GM13976 (cell line): ENCODE measurements at regions not wholly inside any gene's neighbourhood (a gene's known extent, or its start where the extent isn't known, plus 50 kb on each side); places are given as distances from the start of the nearest gene placed in this dataset.

Source experiments
- DNase-seq: peaks from one replicate; pipeline ENCODE4 v3.0.0; 2012; ENCODE audit warnings: low spot score
- in situ Hi-C: fragments of 300-500 bp; cut with MboI; formaldehyde crosslinking; loops from one replicate; pipeline ENCODE4 v1.12.0; 2022; ENCODE audit warnings: low sequenced_read_pairs, mixed read lengths, inconsistent platforms; ENCODE audit not compliant: unreplicated experiment
- TF ChIP-seq, protein P1 (sequence below): IDR thresholded peaks from 2 replicates; pipeline ENCODE4 v1.5.1; 2012; ENCODE audit warnings: borderline replicate concordance, mild to moderate bottlenecking; ENCODE audit not compliant: insufficient read depth; ENCODE audit errors: extremely low read depth, missing control alignments, control extremely low read depth

DNA sequence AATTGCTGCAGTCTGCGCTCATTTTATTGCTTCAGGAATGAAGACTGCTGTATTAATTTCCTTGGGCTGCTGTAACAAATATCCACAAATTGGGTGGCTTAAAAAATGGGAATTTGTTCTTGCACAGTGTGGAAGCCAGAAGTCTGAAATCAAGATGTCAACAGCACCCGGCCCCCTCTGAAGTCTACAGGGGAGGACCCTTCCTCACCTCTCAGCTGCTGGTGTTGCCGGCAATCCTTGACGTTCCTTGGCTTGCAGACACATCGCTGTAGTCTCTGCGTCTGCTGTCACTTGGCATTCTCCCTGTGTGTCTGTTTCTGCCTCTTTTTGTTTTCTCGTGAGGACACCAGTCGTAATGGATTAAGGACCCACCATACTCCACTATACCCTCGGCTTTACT is 166.2 kb downstream of the PTPN20 start:
- TF ChIP-seq, protein P1, sequence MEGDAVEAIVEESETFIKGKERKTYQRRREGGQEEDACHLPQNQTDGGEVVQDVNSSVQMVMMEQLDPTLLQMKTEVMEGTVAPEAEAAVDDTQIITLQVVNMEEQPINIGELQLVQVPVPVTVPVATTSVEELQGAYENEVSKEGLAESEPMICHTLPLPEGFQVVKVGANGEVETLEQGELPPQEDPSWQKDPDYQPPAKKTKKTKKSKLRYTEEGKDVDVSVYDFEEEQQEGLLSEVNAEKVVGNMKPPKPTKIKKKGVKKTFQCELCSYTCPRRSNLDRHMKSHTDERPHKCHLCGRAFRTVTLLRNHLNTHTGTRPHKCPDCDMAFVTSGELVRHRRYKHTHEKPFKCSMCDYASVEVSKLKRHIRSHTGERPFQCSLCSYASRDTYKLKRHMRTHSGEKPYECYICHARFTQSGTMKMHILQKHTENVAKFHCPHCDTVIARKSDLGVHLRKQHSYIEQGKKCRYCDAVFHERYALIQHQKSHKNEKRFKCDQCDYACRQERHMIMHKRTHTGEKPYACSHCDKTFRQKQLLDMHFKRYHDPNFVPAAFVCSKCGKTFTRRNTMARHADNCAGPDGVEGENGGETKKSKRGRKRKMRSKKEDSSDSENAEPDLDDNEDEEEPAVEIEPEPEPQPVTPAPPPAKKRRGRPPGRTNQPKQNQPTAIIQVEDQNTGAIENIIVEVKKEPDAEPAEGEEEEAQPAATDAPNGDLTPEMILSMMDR, result no peak
- no peak for DNase-seq
- in situ Hi-C loops, result no loop called here

DNA sequence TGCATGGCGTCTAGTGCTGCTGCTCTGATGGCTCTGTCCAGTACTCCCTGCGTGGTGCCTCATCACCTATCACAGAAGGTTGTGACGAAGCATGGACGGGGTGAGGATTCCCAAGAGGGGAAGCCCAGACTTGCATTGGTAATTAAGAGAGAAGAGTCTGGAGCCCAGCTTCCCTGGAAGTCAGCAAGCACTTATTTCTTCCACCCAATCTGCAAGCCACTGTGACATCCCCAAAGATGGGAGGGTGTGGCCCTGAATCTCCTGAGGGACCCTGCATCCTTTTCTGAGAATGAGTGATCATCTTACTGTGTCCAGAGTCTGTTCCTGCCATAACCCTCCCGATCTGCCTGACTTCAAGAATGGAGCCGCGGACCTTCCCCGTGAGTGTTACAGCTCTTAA is 166.7 kb downstream of the PTPN20 start:
- TF ChIP-seq, protein P1, result no peak
- in situ Hi-C loops, result no loop called here
- DNase-seq, result no peak

DNA sequence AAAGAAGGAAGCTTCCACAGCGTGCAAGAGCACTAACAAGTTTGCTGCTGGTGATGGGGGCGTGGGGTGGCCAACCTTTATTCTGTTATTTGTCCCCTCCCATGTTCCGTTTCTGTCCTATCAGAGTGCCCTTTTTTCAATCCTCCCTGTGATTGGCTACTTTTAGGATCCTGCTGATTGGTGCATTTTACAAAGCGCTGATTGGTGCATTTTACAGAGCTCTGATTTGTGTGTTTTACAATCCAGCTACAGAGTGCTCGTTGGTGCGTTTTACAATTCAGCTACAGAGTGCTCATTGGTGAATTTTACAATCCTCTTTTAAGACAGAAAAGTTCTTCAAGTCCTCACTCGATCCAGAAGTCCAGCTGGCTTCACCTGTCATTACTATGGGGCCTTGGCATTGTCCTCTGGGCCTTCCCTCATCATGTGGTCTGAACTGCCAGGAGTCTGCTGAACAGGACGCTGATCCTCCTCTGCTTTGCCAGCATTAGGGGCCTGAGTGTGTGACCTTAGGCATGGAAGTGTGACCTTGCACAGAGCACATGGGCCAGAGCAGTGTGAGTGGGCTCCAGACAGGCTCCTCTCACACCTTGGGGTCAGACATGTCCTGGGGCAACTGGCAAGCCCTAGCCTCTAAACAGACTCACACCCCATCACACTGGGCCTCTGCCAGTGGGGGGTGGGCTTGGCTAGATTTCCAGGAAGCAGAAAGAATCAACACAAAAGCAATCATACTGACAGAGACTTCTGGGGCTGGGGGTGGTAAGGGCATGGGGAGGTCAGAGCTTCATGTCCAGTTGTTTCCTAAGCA is 167.4 kb downstream of the PTPN20 start:
- TF ChIP-seq, protein P1, result no peak
- no peak for DNase-seq
- in situ Hi-C loops, result no loop called here

DNA sequence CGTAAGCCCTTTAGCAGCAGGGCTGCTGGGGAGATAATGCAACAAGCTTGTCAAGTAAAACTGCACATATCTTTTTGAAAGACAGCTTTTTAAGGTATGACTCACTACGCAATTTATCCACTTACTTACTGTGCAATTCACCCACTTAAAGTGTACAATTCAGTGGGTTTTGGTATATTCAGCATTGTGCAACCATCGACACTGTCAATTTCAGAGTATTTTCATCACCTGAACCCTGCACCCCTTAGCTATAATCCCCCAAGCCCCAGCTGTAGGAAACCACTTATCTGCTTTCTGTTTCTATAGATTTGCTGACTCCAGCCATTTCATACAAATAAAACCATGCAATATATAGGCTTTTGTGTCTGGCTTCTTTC is 168.0 kb downstream of the PTPN20 start:
- TF ChIP-seq, protein P1, result no peak
- in situ Hi-C loops, result no loop called here
- DNase-seq, result no peak

DNA sequence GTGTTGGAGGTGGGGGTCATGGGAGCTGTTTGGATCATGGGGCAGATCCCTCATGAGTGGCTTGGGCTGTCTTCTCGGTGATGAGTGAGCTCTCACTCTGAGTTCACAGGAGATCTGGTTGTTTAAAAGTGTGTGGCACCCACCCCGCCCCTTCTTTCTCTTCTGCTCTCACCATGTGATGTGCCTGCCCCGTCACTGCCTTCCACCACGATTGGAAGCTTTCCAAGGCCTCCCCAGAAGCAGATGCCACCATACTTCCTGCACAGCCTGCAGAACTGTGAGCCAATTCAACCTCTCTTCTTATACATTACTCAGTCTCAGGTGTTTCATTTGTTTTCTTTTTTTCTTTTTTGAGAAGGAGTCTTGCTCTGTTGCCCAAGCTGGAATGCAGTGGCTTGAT is 170.0 kb downstream of the PTPN20 start:
- in situ Hi-C loops, result no loop called here
- TF ChIP-seq, protein P1, result no peak
- no peak for DNase-seq

DNA sequence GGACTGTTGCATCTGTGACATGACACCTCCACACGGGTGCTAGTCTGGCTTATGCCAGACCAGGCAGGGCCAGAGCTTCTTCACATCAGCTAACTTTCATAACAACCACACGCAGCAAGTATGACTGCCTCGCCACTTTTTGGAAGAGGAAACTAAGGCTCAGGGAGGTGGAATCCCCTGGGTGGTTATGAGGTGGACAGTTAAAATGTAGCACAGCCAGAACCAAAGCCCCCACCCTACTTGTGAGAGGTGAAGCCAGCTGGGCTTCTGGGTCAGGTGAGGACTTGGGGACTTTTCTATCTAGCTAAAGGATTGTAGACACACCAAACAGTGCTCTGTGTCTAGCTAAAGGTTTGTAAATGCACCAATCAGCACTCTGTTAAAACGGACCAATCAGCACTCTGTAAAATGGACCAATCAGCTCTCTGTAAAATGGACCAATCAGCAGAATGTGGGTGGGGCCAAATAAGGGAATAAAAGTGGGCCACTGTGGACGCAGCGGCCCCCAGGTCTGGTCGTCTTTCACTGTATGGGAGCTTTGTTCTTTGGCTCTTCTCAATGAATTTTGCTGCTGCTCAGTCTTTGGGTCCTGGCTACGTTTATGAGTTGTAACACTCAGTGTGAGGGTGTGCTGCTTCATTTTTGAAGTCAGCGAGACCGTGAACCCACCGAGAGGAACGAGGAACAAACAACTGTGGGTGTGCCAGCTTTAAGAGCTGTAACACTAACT is 171.0 kb downstream of the PTPN20 start:
- TF ChIP-seq, protein P1, result no peak
- DNase-seq, result no peak
- in situ Hi-C loops, result no loop called here

DNA sequence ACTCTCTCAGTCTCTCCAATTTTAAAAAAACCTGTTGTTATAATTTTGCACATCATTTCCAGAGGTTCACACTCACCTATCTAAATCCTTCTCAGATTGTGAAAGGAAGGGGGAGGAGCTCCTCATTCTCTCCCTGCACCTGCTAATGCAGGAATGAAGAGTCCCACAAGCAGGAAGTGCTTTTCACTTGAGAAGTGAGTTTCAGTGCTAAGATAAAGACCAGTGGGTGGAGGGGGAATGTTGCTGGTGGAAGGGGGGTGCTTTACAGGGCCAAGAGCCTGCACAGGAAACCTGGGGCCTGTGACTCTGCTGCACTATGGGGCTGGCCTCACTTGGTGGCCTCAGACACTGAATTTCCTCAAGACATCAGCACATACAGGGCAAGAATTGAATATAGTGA is 176.4 kb downstream of the PTPN20 start:
- TF ChIP-seq, protein P1, result no peak
- no peak for DNase-seq
- in situ Hi-C loops, result no loop called here
